ENCODE measurements at regions not wholly inside any gene's neighbourhood (a gene's known extent, or its start where the extent isn't known, plus 50 kb on each side); places are given as distances from the start of the nearest gene placed in this dataset.

- DNase-seq (ENCODE audit: low read depth): no peak
- H3K4me3 ChIP-seq (ENCODE audit: low read depth, low read length): no peak overlapping the region
- TF ChIP-seq, protein P1, sequence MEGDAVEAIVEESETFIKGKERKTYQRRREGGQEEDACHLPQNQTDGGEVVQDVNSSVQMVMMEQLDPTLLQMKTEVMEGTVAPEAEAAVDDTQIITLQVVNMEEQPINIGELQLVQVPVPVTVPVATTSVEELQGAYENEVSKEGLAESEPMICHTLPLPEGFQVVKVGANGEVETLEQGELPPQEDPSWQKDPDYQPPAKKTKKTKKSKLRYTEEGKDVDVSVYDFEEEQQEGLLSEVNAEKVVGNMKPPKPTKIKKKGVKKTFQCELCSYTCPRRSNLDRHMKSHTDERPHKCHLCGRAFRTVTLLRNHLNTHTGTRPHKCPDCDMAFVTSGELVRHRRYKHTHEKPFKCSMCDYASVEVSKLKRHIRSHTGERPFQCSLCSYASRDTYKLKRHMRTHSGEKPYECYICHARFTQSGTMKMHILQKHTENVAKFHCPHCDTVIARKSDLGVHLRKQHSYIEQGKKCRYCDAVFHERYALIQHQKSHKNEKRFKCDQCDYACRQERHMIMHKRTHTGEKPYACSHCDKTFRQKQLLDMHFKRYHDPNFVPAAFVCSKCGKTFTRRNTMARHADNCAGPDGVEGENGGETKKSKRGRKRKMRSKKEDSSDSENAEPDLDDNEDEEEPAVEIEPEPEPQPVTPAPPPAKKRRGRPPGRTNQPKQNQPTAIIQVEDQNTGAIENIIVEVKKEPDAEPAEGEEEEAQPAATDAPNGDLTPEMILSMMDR (conservative IDR thresholded peaks at IDR 0.05; ENCODE audit: low read depth, low read length): no peak
Measured at GRCh38 chr20:60201198-60201835, 243.1 kb downstream of the CDH26 start.

GRCh38 chr20:60202046-60202445 is 243.8 kb downstream of the CDH26 start:
- no peak for DNase-seq (ENCODE audit: low read depth)
- TF ChIP-seq, protein P1 (conservative IDR thresholded peaks at IDR 0.05; ENCODE audit: low read depth, low read length): no peak
- no peak overlapping the region for H3K4me3 ChIP-seq (ENCODE audit: low read depth, low read length)

GRCh38 chr20:60203451-60203850 is 245.2 kb downstream of the CDH26 start:
- H3K4me3 ChIP-seq (ENCODE audit: low read depth, low read length): no peak overlapping the region
- DNase-seq (ENCODE audit: low read depth): no peak
- TF ChIP-seq, protein P1 (conservative IDR thresholded peaks at IDR 0.05; ENCODE audit: low read depth, low read length): no peak

DNA sequence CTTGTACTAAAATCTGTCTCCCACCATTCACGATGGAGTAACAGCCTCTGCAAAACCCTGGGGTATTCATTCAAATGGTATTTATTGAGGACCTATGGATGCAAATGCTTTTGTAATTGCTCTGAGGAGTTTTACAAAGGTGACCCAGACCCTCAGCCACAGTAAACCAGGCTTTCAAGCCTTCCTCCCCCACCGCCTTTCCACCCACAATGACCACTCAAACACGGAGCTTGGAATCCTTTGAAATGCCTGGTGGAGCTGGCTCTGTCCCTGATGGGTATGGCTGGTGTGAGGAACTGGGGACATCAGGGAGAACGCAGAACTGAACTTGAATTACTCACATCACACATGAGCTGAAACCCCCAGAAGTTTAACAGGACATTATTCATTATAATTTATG is 246.4 kb downstream of the CDH26 start:
- no peak for DNase-seq (ENCODE audit: low read depth)
- H3K4me3 ChIP-seq (ENCODE audit: low read depth, low read length): no peak overlapping the region
- TF ChIP-seq, protein P1 (conservative IDR thresholded peaks at IDR 0.05; ENCODE audit: low read depth, low read length): no peak

DNA sequence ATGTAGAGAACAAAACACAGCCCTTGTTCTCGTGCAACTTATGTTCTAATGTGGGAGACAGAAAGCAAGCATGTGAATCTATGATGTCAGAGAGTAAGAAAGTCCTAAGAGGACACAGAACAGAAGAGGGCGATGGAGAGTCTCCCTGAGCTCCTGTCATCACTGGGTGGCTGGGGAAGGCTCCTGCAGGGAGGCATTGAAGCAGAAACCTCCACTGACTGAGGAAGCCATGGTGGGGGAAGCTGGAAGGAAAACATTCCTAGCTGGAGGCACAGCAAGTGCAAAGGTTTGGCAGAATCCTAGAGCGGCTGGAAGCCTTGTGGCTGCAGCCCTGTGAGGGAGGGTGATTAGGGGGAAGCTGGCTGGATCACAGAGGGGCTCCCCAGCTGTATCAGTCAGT is 248.0 kb downstream of the CDH26 start:
- TF ChIP-seq, protein P1 (conservative IDR thresholded peaks at IDR 0.05; ENCODE audit: low read depth, low read length): peak; percentile 70
- peak; percentile 43 for DNase-seq (ENCODE audit: low read depth)
- H3K4me3 ChIP-seq (ENCODE audit: low read depth, low read length): no peak overlapping the region

GRCh38 chr20:60209048-60209447 is 250.8 kb downstream of the CDH26 start:
- no peak for DNase-seq (ENCODE audit: low read depth)
- H3K4me3 ChIP-seq (ENCODE audit: low read depth, low read length): no peak overlapping the region
- TF ChIP-seq, protein P1 (conservative IDR thresholded peaks at IDR 0.05; ENCODE audit: low read depth, low read length): no peak
